CD4-positive, CD25-positive, alpha-beta regulatory T cell (primary cell): ENCODE measurements at regions not wholly inside any gene's neighbourhood (a gene's known extent, or its start where the extent isn't known, plus 50 kb on each side); places are given as distances from the start of the nearest gene placed in this dataset.
"Not testable (repeated sequence)": the region's sequence is repeated elsewhere in the genome, so short reads cannot be mapped to it uniquely, and the experiment has no call there.

Experiments
- ATAC-seq, 2 donors: fragments of 150-1000 bp; cut with Tn5 transposase; one replicate each; pipeline ENCODE4 v1.10.0; 2021; ENCODE audit warnings: low read depth in 2 of 2, moderate number of reproducible peaks in 2 of 2, moderate library complexity in 1 of 2
- DNase-seq, 3 donors: peaks; one replicate each; pipeline versions ENCODE4 v3.0.0 to v3.0.0-alpha.2; 2012 to 2022; ENCODE audit warnings: mixed read lengths in 1 of 3
- H3K27ac ChIP-seq: one replicate; pipeline ENCODE4 v1.7.0; 2013; ENCODE audit warnings: mild to moderate bottlenecking, low read length; ENCODE audit not compliant: insufficient read depth, poor library complexity, severe bottlenecking
- H3K27me3 ChIP-seq: one replicate; pipeline ENCODE4 v1.7.0; 2013; ENCODE audit warnings: low read length; ENCODE audit not compliant: control insufficient read depth, insufficient read depth
- H3K36me3 ChIP-seq: one replicate; pipeline ENCODE4 v1.7.0; 2013; ENCODE audit warnings: mild to moderate bottlenecking, low read length, moderate library complexity; ENCODE audit not compliant: control insufficient read depth, insufficient read depth
- H3K4me1 ChIP-seq: 2 replicates; pipeline ENCODE4 v1.7.0; 2013; ENCODE audit warnings: mild to moderate bottlenecking, low read length; ENCODE audit not compliant: insufficient read depth, control insufficient read depth, poor library complexity, severe bottlenecking
- H3K4me3 ChIP-seq: one replicate; pipeline ENCODE4 v1.7.0; 2013; ENCODE audit warnings: low read depth, mild to moderate bottlenecking, low read length, moderate library complexity
- H3K9me3 ChIP-seq, 2 experiments: 1 replicate in 1 of 2; 2 replicates in 1 of 2; pipeline ENCODE4 v1.7.0; 2013; ENCODE audit warnings: low read length in 2 of 2, mild to moderate bottlenecking in 1 of 2, moderate library complexity in 1 of 2; ENCODE audit not compliant: control insufficient read depth in 2 of 2
- H3K27ac Mint-ChIP-seq, 3 donors: one replicate each; pipeline ENCODE4 v1.8.0; 2020 to 2022; ENCODE audit warnings: mild to moderate bottlenecking in 3 of 3, mixed read lengths in 3 of 3, moderate library complexity in 2 of 3
- H3K27me3 Mint-ChIP-seq: one replicate; pipeline ENCODE4 v1.8.0; 2022; ENCODE audit warnings: mild to moderate bottlenecking, mixed read lengths
- H3K36me3 Mint-ChIP-seq: one replicate; pipeline ENCODE4 v1.8.0; 2020; ENCODE audit warnings: mixed read lengths
- H3K4me1 Mint-ChIP-seq, 4 donors: one replicate each; pipeline ENCODE4 v1.8.0; 2020 to 2022; ENCODE audit warnings: mixed read lengths in 4 of 4, mild to moderate bottlenecking in 1 of 4
- H3K4me3 Mint-ChIP-seq, 4 donors: one replicate each; pipeline ENCODE4 v1.8.0; 2020 to 2022; ENCODE audit warnings: mild to moderate bottlenecking in 4 of 4, mixed read lengths in 4 of 4, moderate library complexity in 3 of 4
- H3K9me3 Mint-ChIP-seq, 7 donors: one replicate each; pipeline ENCODE4 v1.8.0; 2020 to 2022; ENCODE audit warnings: mixed read lengths in 7 of 7, mild to moderate bottlenecking in 3 of 7, moderate library complexity in 2 of 7

GRCh38 chr11:41536021-41536568 lies 76.6 kb upstream of the LRRC4C start:
- Histone ChIP-seq H3K36me3 (no peaks in the 10 kb centered on the region), H3K4me3 (no peak overlapping the region), H3K27ac (no peak overlapping the region), H3K9me3 (no peaks in the 10 kb centered on the region), H3K27me3 (no peaks in the 10 kb centered on the region), H3K4me1 (no peaks in the 10 kb centered on the region)
- Mint-ChIP-seq H3K4me3 (no peak overlapping the region), H3K36me3 (no peaks in the 10 kb centered on the region), H3K9me3 (peaks cover 0 to 31% (median 3%) of the 10 kb centered on the region in 7 donors), H3K27me3 (no peaks in the 10 kb centered on the region), H3K4me1 (no peaks in the 10 kb centered on the region), H3K27ac (no peak overlapping the region)
- no peak for DNase-seq
- ATAC-seq = no peak

- H3K4me1 ChIP-seq, H3K27me3 Mint-ChIP-seq, H3K4me3 Mint-ChIP-seq, H3K27ac ChIP-seq, H3K36me3 Mint-ChIP-seq, ATAC-seq, DNase-seq, H3K27ac Mint-ChIP-seq, H3K27me3 ChIP-seq, H3K4me3 ChIP-seq, H3K4me1 Mint-ChIP-seq, H3K36me3 ChIP-seq: not testable (repeated sequence)
- H3K9me3 Mint-ChIP-seq = peaks cover 2 to 40% (median 10%) of the 10 kb centered on the region in 7 donors
- peaks cover 0 to 10% of the 10 kb centered on the region in 2 experiments for H3K9me3 ChIP-seq
Measured at GRCh38 chr11:41544902-41545301, 85.5 kb upstream of the LRRC4C start.

- H3K4me3 ChIP-seq = no peak overlapping the region
- H3K9me3 ChIP-seq = peaks cover 0 to 4% of the 10 kb centered on the region in 2 experiments
- no peaks in the 10 kb centered on the region for H3K4me1 Mint-ChIP-seq
- H3K4me3 Mint-ChIP-seq = peak overlapping the region in 1 of 4 donors; percentile 27
- no peaks in the 10 kb centered on the region for H3K27me3 Mint-ChIP-seq
- H3K36me3 ChIP-seq = no peaks in the 10 kb centered on the region
- H3K9me3 Mint-ChIP-seq = peaks cover 6 to 17% (median 10%) of the 10 kb centered on the region in 7 donors
- ATAC-seq (no peak), DNase-seq (no peak)
- no peak overlapping the region for H3K27ac Mint-ChIP-seq
- no peaks in the 10 kb centered on the region for H3K27me3 ChIP-seq
- no peak overlapping the region for H3K27ac ChIP-seq
- no peaks in the 10 kb centered on the region for H3K4me1 ChIP-seq
- no peaks in the 10 kb centered on the region for H3K36me3 Mint-ChIP-seq
Measured at GRCh38 chr11:41578421-41579051, 119.1 kb upstream of the LRRC4C start.

GRCh38 chr11:41579546-41579945 lies 120.1 kb upstream of the LRRC4C start:
- Mint-ChIP-seq H3K4me3 (no peak overlapping the region), H3K36me3 (no peaks in the 10 kb centered on the region), H3K9me3 (peaks cover 6 to 25% (median 13%) of the 10 kb centered on the region in 7 donors), H3K4me1 (no peaks in the 10 kb centered on the region), H3K27me3 (no peaks in the 10 kb centered on the region), H3K27ac (no peak overlapping the region)
- Histone ChIP-seq H3K27ac (no peak overlapping the region), H3K4me1 (no peaks in the 10 kb centered on the region), H3K36me3 (no peaks in the 10 kb centered on the region), H3K4me3 (no peak overlapping the region), H3K27me3 (no peaks in the 10 kb centered on the region), H3K9me3 (peaks cover 0 to 4% of the 10 kb centered on the region in 2 experiments)
- ATAC-seq = no peak
- DNase-seq = no peak

GRCh38 chr11:41609511-41609910 lies 150.1 kb upstream of the LRRC4C start:
- peaks cover 4 to 17% (median 8%) of the 10 kb centered on the region in 7 donors for H3K9me3 Mint-ChIP-seq
- no peaks in the 10 kb centered on the region for H3K36me3 Mint-ChIP-seq
- ATAC-seq (no peak), DNase-seq (no peak)
- H3K27ac Mint-ChIP-seq = no peak overlapping the region
- Histone ChIP-seq H3K27ac (no peak overlapping the region), H3K9me3 (peaks cover 0 to 2% of the 10 kb centered on the region in 2 experiments), H3K36me3 (no peaks in the 10 kb centered on the region), H3K4me3 (no peak overlapping the region), H3K4me1 (no peaks in the 10 kb centered on the region), H3K27me3 (no peaks in the 10 kb centered on the region)
- H3K4me1 Mint-ChIP-seq = no peaks in the 10 kb centered on the region
- H3K27me3 Mint-ChIP-seq = no peaks in the 10 kb centered on the region
- H3K4me3 Mint-ChIP-seq = no peak overlapping the region

- Histone ChIP-seq H3K36me3 (no peaks in the 10 kb centered on the region), H3K27ac (no peak overlapping the region), H3K9me3 (peaks cover 0 to 2% of the 10 kb centered on the region in 2 experiments), H3K4me3 (no peak overlapping the region), H3K4me1 (no peaks in the 10 kb centered on the region), H3K27me3 (no peaks in the 10 kb centered on the region)
- DNase-seq (no peak), ATAC-seq (no peak)
- H3K9me3 Mint-ChIP-seq = peaks cover 4 to 26% (median 8%) of the 10 kb centered on the region in 7 donors
- no peak overlapping the region for H3K4me3 Mint-ChIP-seq
- H3K36me3 Mint-ChIP-seq = no peaks in the 10 kb centered on the region
- no peak overlapping the region for H3K27ac Mint-ChIP-seq
- H3K27me3 Mint-ChIP-seq = no peaks in the 10 kb centered on the region
- H3K4me1 Mint-ChIP-seq = no peaks in the 10 kb centered on the region
Measured at GRCh38 chr11:41612415-41612814, 153.0 kb upstream of the LRRC4C start.

GRCh38 chr11:41613326-41613725 lies 153.9 kb upstream of the LRRC4C start:
- no peak overlapping the region for H3K27ac Mint-ChIP-seq
- no peaks in the 10 kb centered on the region for H3K4me1 Mint-ChIP-seq
- Histone ChIP-seq H3K36me3 (no peaks in the 10 kb centered on the region), H3K9me3 (peaks cover 0 to 2% of the 10 kb centered on the region in 2 experiments), H3K27me3 (no peaks in the 10 kb centered on the region), H3K27ac (no peak overlapping the region), H3K4me3 (no peak overlapping the region), H3K4me1 (no peaks in the 10 kb centered on the region)
- no peaks in the 10 kb centered on the region for H3K36me3 Mint-ChIP-seq
- DNase-seq (no peak), ATAC-seq (no peak)
- H3K27me3 Mint-ChIP-seq = no peaks in the 10 kb centered on the region
- no peak overlapping the region for H3K4me3 Mint-ChIP-seq
- H3K9me3 Mint-ChIP-seq = peaks cover 3 to 26% (median 8%) of the 10 kb centered on the region in 7 donors
